ENCODE measurements at regions not wholly inside any gene's neighbourhood (a gene's known extent, or its start where the extent isn't known, plus 50 kb on each side); places are given as distances from the start of the nearest gene placed in this dataset.

DNA sequence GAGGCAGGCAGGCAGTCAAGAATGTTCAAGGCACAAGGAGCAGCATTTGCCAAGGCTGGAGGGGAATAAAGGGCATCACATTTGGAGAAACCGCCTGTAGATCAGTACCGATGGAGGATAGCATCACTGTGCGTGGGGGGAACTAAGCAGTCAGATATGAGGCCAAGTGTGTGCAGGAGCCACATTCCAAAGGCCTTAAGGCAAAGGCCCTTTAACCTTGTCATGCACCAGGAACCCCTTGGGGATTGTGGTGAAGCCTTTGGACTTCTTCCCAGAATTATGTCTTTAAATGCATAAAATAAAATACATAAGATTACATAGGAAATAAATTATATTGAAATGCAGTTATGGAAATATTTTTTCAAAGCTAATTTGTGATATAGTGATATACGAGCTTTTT, 532.1 kb downstream of the BUD13 start:
- TF ChIP-seq, protein P1, sequence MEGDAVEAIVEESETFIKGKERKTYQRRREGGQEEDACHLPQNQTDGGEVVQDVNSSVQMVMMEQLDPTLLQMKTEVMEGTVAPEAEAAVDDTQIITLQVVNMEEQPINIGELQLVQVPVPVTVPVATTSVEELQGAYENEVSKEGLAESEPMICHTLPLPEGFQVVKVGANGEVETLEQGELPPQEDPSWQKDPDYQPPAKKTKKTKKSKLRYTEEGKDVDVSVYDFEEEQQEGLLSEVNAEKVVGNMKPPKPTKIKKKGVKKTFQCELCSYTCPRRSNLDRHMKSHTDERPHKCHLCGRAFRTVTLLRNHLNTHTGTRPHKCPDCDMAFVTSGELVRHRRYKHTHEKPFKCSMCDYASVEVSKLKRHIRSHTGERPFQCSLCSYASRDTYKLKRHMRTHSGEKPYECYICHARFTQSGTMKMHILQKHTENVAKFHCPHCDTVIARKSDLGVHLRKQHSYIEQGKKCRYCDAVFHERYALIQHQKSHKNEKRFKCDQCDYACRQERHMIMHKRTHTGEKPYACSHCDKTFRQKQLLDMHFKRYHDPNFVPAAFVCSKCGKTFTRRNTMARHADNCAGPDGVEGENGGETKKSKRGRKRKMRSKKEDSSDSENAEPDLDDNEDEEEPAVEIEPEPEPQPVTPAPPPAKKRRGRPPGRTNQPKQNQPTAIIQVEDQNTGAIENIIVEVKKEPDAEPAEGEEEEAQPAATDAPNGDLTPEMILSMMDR (IDR thresholded peaks at IDR 0.05): no peak
- TF ChIP-seq ZFX (IDR thresholded peaks at IDR 0.05; ENCODE audit: borderline replicate concordance): no peak
- H3K27ac ChIP-seq: no peak overlapping the region

DNA sequence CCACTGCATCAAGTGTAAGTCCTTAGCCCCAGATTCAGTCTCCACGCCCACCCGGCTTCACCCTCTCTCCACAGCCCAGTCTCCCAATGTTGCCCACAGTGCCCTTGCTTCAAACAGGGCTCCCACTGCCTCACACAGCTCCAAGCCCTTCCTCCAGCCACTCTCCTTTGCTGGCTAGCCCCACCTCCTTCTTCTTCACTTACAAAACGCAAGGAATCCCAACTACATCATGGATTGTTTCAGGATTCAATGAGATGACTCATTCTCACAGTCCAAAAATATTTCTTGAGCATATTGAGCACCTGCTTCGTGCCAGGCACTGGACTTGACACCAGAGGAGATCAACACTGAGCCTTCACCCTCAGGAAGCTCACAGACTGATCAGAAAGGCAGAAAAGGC, 533.5 kb downstream of the BUD13 start:
- TF ChIP-seq ZFX (IDR thresholded peaks at IDR 0.05; ENCODE audit: borderline replicate concordance): no peak
- TF ChIP-seq, protein P1 (IDR thresholded peaks at IDR 0.05): no peak
- H3K27ac ChIP-seq: no peak overlapping the region

DNA sequence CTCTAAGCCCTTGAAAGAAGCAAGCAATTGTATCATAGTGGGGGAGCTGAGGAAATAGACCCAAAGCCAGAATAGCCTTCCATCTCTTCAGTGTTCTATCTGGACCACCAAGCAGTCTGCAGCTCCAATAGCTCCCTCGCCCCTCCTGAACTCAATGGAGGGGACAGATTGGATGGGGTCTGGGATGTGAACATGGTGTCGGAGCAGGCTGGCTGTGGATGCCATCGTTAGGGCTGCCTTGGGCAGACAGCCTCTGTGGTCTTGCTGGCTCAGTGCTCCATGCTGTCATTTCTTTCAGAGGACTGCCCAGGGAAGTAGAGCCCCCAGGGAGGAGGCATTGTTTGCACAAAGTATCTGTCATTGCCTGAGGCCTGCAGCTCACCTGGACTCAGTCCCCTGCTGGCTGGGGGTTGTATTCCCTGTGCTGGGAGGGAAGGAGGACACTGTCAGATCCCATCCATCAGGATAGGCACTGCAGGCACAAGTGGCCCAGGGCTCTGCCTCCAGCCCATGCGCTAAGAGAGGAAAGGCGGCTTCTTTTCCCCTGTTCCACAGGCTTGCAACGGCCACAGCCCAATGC, 537.7 kb downstream of the BUD13 start:
- no peak for TF ChIP-seq ZFX (IDR thresholded peaks at IDR 0.05; ENCODE audit: borderline replicate concordance)
- TF ChIP-seq, protein P1 (IDR thresholded peaks at IDR 0.05): no peak

GRCh38 chr11:116233561-116233960, 539.2 kb downstream of the BUD13 start:
- TF ChIP-seq ZFX (IDR thresholded peaks at IDR 0.05; ENCODE audit: borderline replicate concordance): no peak
- TF ChIP-seq, protein P1 (IDR thresholded peaks at IDR 0.05): no peak
- H3K27ac ChIP-seq: no peak overlapping the region

More for the DNA sequence above, 537.7 kb downstream of the BUD13 start:
- no peak overlapping the region for H3K27ac ChIP-seq

- no peak overlapping the region for H3K27ac ChIP-seq
- TF ChIP-seq, protein P1 (IDR thresholded peaks at IDR 0.05): no peak
- TF ChIP-seq ZFX (IDR thresholded peaks at IDR 0.05; ENCODE audit: borderline replicate concordance): no peak
These were observed 540.4 kb downstream of the BUD13 start for GRCh38 chr11:116232364-116232828.

DNA sequence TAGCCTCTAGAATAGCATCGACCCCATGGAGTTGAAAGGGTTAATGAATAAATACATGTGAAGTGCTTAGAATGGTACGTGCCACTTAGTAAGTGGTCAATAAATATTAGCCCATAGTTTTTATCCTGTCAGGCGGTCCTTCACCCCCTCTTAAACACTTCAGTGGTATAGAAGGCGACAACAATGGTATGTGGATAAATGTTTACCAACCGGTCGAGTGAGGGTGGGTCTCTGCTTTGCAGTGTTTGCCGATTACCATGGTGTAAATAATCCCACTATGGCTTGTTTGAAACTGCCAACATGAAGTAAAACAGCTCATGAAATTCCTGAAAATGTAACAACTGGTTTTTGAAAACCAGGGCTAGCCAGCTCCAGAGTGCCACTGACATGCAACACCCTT, 541.2 kb downstream of the BUD13 start:
- TF ChIP-seq, protein P1 (IDR thresholded peaks at IDR 0.05): no peak
- no peak for TF ChIP-seq ZFX (IDR thresholded peaks at IDR 0.05; ENCODE audit: borderline replicate concordance)
- no peak overlapping the region for H3K27ac ChIP-seq

- TF ChIP-seq, protein P1 (IDR thresholded peaks at IDR 0.05): no peak
- no peak for TF ChIP-seq ZFX (IDR thresholded peaks at IDR 0.05; ENCODE audit: borderline replicate concordance)
- no peak overlapping the region for H3K27ac ChIP-seq
These were observed 542.3 kb downstream of the BUD13 start for GRCh38 chr11:116230438-116230837.

Measured in 22Rv1 (cell line).